GM10248 (cell line): ENCODE measurements at regions not wholly inside any gene's neighbourhood (a gene's known extent, or its start where the extent isn't known, plus 50 kb on each side); places are given as distances from the start of the nearest gene placed in this dataset.

Source experiments
- CTCF ChIA-PET: fragments of 300-600 bp; sonication (Branson Sonifier 250); formaldehyde crosslinking; extraction: SDS; loops from one replicate; lab custom pipeline; 2021; ENCODE audit warnings: antibody characterized with exemption; lab: Yijun Ruan, JAX
- POLR2A ChIA-PET: fragments of 350-650 bp; sonication (Branson Sonifier 250); formaldehyde crosslinking; extraction: SDS; loops from one replicate; lab custom pipeline; 2020; ENCODE audit warnings: antibody characterized with exemption; lab: Yijun Ruan, JAX
- DNase-seq: peaks from one replicate; pipeline ENCODE4 v3.0.0; 2012; ENCODE audit errors: extremely low spot score
- TF ChIP-seq, protein P1 (sequence below): IDR thresholded peaks from 2 replicates; pipeline ENCODE4 v1.5.1; 2012; ENCODE audit warnings: mild to moderate bottlenecking, low read depth; ENCODE audit errors: extremely low read depth, missing control alignments, control extremely low read depth

DNA sequence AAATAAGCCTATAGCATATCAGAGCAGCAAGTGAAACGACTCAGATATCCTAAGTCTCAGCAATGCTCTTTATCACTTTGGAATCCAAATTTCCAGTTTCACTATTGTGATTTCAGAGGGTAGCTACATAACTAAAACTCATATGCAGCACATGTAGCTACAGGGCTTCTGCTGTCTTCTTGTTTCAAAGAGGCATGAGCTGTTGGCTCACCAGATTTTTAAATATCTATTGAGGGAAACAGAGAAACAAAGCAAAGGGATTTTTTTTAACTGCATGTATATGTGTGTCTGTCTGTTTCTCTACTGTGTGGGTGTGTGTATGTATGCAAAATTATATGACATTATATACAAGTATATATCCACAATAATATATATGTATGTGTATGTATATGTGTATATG is 258.4 kb downstream of the HDGFL1 start:
- TF ChIP-seq, protein P1, sequence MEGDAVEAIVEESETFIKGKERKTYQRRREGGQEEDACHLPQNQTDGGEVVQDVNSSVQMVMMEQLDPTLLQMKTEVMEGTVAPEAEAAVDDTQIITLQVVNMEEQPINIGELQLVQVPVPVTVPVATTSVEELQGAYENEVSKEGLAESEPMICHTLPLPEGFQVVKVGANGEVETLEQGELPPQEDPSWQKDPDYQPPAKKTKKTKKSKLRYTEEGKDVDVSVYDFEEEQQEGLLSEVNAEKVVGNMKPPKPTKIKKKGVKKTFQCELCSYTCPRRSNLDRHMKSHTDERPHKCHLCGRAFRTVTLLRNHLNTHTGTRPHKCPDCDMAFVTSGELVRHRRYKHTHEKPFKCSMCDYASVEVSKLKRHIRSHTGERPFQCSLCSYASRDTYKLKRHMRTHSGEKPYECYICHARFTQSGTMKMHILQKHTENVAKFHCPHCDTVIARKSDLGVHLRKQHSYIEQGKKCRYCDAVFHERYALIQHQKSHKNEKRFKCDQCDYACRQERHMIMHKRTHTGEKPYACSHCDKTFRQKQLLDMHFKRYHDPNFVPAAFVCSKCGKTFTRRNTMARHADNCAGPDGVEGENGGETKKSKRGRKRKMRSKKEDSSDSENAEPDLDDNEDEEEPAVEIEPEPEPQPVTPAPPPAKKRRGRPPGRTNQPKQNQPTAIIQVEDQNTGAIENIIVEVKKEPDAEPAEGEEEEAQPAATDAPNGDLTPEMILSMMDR = no peak
- no peak for DNase-seq
- POLR2A ChIA-PET = no interaction called here
- CTCF ChIA-PET = no interaction called here

DNA sequence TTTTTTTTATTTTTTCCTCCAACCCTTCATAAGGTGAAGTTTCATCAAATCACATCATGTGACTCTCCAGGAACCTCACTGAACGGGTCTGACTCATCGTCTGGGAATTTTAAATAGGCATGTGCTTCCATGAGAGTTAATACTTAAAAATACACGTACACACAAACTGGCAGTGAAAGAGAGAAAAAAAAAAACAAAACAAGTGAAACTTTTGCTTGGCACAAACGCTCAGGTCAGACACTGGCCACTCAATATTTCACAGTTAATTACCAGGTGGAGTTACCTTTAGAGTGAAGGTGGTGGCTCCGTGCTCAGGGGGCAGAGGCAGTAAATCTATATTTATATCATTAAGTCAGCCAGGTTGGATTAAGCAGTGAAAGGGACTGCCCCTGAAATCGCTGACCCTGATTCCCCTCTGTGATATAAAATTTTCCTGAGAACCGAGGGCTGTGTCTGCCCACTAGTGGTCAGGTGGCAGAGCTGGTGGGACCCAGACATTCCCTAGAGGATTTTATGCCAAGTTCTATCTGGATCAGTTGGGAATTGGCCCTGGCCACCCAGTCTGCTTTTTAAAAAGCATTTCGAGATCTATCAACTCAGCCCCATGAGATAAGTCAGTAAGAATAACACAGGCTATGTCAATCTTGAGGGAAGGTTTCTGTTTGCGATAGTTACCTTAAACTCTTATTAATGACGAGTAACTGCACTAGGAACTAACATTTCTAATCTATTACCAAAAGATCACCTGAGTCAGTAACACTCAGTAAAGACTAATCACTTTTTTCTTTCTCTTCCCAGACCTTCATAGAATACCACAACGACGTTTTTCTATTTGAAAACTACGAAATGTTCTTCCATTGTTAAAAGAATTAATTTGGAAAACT is 259.1 kb downstream of the HDGFL1 start:
- POLR2A ChIA-PET = no interaction called here
- CTCF ChIA-PET = interaction anchor here (1.1 kb wide), 1 partner anchor 8 kb away, joined by 3 read pairs; no protein-coding TSS in a partner anchor
- DNase-seq = no peak

DNA sequence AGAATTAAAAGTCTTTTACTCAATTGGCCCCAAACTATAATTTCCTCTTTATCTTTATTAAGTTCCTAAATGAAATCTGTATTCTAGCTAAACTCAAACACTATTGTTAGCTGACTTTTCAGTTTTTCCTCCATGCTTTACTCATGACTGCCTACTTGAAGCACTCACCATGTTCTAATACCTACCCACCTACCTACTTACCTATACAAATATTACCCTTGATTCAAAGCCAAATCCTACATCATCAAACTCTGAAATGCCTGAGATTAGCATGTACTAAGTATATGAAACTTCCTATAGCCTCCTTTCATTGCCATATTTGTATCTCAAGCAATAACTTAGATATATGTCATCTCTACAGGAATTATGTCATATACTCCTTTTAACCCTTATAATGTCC is 259.7 kb downstream of the HDGFL1 start:
- ChIA-PET POLR2A (no interaction called here), CTCF (interaction anchor here (1.1 kb wide), 1 partner anchor 9 kb away, joined by 3 read pairs; no protein-coding TSS in a partner anchor)
- no peak for DNase-seq

More for the DNA sequence above, 259.1 kb downstream of the HDGFL1 start:
- TF ChIP-seq, protein P1 = peak; percentile 45

DNA sequence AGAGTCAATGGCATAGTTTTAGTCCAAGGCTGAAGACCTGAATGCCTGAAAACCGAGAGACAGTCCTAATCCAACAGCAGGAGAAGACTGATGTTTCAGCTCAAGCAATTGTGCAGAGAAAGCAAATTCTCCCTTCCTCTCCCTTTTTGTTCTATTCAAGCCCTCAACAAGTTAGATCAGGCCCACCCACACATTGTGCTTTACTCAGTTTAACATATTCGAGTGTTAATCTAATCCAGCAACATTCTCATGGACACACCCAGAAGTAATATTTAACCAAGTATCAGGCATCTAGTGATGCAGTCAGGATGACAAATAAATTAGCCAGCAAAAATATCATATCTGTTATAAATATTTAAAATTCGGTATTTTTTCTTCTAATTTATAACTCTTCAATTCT is 261.1 kb downstream of the HDGFL1 start:
- DNase-seq = no peak
- POLR2A ChIA-PET = no interaction called here
- TF ChIP-seq, protein P1 = no peak
- CTCF ChIA-PET = no interaction called here

More for the DNA sequence above, 259.7 kb downstream of the HDGFL1 start:
- TF ChIP-seq, protein P1 = no peak

DNA sequence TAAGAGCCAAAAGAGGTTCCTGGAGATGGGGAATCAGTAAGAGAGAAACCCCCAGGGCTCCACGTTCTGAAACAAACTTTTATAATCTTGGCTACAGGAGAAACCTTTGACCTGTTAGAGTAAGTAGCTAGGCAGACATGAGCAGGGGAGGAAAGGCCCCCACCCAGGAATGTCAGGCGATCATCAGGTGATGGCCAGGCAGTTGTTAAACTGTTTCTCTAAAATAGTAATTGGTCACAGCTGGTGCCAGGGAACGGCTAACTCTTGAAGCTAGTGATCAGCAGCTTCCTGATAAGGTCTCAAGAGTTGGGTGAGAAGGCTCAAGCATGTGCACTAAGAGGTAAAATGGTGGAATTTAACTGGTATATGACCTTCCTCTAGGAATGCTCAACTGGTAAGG is 263.8 kb downstream of the HDGFL1 start:
- ChIA-PET CTCF (no interaction called here), POLR2A (no interaction called here)
- TF ChIP-seq, protein P1 = no peak
- DNase-seq = no peak

DNA sequence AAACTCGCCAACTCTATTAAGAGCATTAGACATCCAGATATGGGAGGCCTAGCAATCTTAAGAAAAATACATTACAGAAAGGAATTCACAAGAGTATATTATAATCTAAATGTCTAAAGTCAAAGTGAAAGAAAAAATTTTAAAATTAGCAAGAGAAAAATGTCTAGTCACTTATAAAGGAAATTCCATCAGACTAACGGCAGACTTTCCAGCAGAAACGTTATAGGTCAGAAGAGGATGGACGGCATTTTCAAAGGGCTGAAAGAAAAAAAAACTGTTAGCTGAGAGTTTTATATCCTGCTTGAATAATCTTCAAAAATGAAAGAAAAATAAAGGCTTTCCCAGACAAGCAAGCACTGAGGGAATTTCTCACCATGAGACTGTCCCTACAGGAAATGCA is 269.0 kb downstream of the HDGFL1 start:
- DNase-seq = no peak
- ChIA-PET POLR2A (no interaction called here), CTCF (no interaction called here)
- TF ChIP-seq, protein P1 = no peak
